HepG2 (cell line): ENCODE measurements at regions not wholly inside any gene's neighbourhood (a gene's known extent, or its start where the extent isn't known, plus 50 kb on each side); places are given as distances from the start of the nearest gene placed in this dataset.

Source experiments
- ATAC-seq: fragments of 200-7000 bp; cut with Tn5 transposase; 3 replicates; pipeline ENCODE4 v1.9.1; 2020; ENCODE audit warnings: mild to moderate bottlenecking, moderate library complexity
- BruUV-seq: library from RNA; stranded (reverse); fragments of 400-500 nt; replicated peaks from 2 replicates; lab custom pipeline; 2021; lab: Mats Ljungman, UMichigan
- CTCF ChIA-PET: fragments of 300-600 bp; formaldehyde crosslinking; extraction: SDS; loops from one replicate; lab custom pipeline; 2021; ENCODE audit warnings: low total read pairs, inconsistent platforms, low intra/inter-chr PET ratio; lab: Yijun Ruan, JAX
- POLR2A ChIA-PET: fragments of 350-600 bp; sonication (Branson Sonifier 250); formaldehyde crosslinking; loops from one replicate; lab custom pipeline; 2020; ENCODE audit warnings: antibody characterized with exemption, inconsistent platforms; lab: Yijun Ruan, JAX
- DNase-seq: peaks from one replicate; pipeline ENCODE4 v3.0.0-alpha.2; 2015; ENCODE audit warnings: low spot score
- FAIRE-seq: peaks from 3 replicates; lab custom pipeline; 2011; peaks lifted over from hg19 to GRCh38; lab: Jason Lieb, UNC
- H2AFZ ChIP-seq: one replicate; pipeline ENCODE4 v1.6.1; 2011; ENCODE audit warnings: low read length, inconsistent platforms
- H3K27ac ChIP-seq: fragments of 300-600 bp; 3 replicates; pipeline ENCODE4 v1.8.0; 2011; ENCODE audit warnings: mixed run types, mild to moderate bottlenecking, mixed read lengths, low read length, inconsistent platforms; ENCODE audit not compliant: insufficient read depth; ENCODE audit errors: extremely low read length
- H3K27me3 ChIP-seq, 2 experiments: fragments of 200-600 bp in 1 of 2; 2 replicates in 1 of 2; 3 replicates in 1 of 2; pipeline versions ENCODE4 v1.6.0 to v1.8.0; 2011; ENCODE audit warnings: low read length in 2 of 2, mild to moderate bottlenecking in 2 of 2, moderate library complexity in 2 of 2, inconsistent platforms in 1 of 2; ENCODE audit not compliant: insufficient read depth in 2 of 2, control insufficient read depth in 1 of 2
- H3K36me3 ChIP-seq, 2 experiments: fragments of 200-600 bp in 1 of 2; replicated peaks in 1 of 2; 2 replicates in 1 of 2; 3 replicates in 1 of 2; pipeline versions ENCODE4 v1.5.1 to v1.8.0; 2011; ENCODE audit warnings: low read length in 2 of 2, inconsistent platforms in 1 of 2; ENCODE audit not compliant: insufficient read depth in 2 of 2, control insufficient read depth in 1 of 2
- H3K4me1 ChIP-seq: 2 replicates; pipeline ENCODE4 v1.5.1; 2012; ENCODE audit warnings: low read length, inconsistent platforms; ENCODE audit not compliant: insufficient read depth
- H3K4me2 ChIP-seq: 2 replicates; pipeline ENCODE4 v1.6.0; 2011; ENCODE audit warnings: low read depth, low read length, inconsistent platforms
- H3K4me3 ChIP-seq, 3 experiments: fragments of 200-600 bp in 1 of 3; sonication (generic), shearing (Covaris generic) in 1 of 3; replicated peaks in 1 of 3; 2 replicates each; pipeline ENCODE4 v1.5.1; 2011 to 2016; ENCODE audit warnings: low read length in 3 of 3, inconsistent platforms in 2 of 3, low read depth in 2 of 3, mild to moderate bottlenecking in 2 of 3, control low read depth in 1 of 3, mixed read lengths in 1 of 3; ENCODE audit not compliant: insufficient read depth in 1 of 3
- H3K79me2 ChIP-seq: one replicate; pipeline ENCODE4 v1.6.1; 2011; ENCODE audit warnings: low read length, inconsistent platforms; ENCODE audit not compliant: insufficient read depth
- H3K9ac ChIP-seq: 2 replicates; pipeline ENCODE4 v1.6.0; 2011; ENCODE audit warnings: mild to moderate bottlenecking, low read depth, low read length, inconsistent platforms; ENCODE audit not compliant: insufficient read depth
- H3K9me3 ChIP-seq: 2 replicates; pipeline ENCODE4 v1.5.1; 2012; ENCODE audit warnings: mild to moderate bottlenecking, low read length
- H4K20me1 ChIP-seq: 2 replicates; pipeline ENCODE4 v1.6.0; 2011; ENCODE audit warnings: inconsistent platforms, mild to moderate bottlenecking, low read length, moderate library complexity; ENCODE audit not compliant: insufficient read depth
- CEBPB ChIP-seq: IDR thresholded peaks from 2 replicates; pipeline ENCODE4 v1.6.1; 2011; ENCODE audit warnings: low read depth, low read length, improper control_type of control experiment, borderline replicate concordance
- DPF2 ChIP-seq: sonication (generic); formaldehyde crosslinking; IDR thresholded peaks from 2 replicates; pipeline ENCODE4 v1.4.0; 2020; ENCODE audit warnings: mild to moderate bottlenecking, low read depth, missing genetic modification reagents, borderline replicate concordance
- JUND ChIP-seq: sonication (generic); formaldehyde crosslinking; IDR thresholded peaks from 2 replicates; pipeline ENCODE4 v1.8.0; 2022; ENCODE audit warnings: mild to moderate bottlenecking, missing genetic modification reagents
- NPAS2 ChIP-seq: sonication (generic); formaldehyde crosslinking; IDR thresholded peaks from 2 replicates; pipeline ENCODE4 v1.8.0; 2022; ENCODE audit warnings: mild to moderate bottlenecking, missing genetic modification reagents, borderline replicate concordance
- SIN3A ChIP-seq: IDR thresholded peaks from 2 replicates; pipeline ENCODE4 v1.6.1; 2011; ENCODE audit warnings: low read depth, mild to moderate bottlenecking, control low read depth, low read length, borderline replicate concordance
- WIZ ChIP-seq: sonication (generic); formaldehyde crosslinking; IDR thresholded peaks from 2 replicates; pipeline ENCODE4 v1.5.1; 2020; ENCODE audit warnings: mild to moderate bottlenecking, missing genetic modification reagents
- ZNF180 ChIP-seq: sonication (generic); formaldehyde crosslinking; IDR thresholded peaks from 2 replicates; pipeline ENCODE4 v1.4.0; 2020; ENCODE audit warnings: low read depth, missing genetic modification reagents, borderline replicate concordance
- ZNF678 ChIP-seq: sonication (generic); formaldehyde crosslinking; IDR thresholded peaks from 2 replicates; pipeline ENCODE4 v1.4.0; 2020; ENCODE audit warnings: mild to moderate bottlenecking, missing genetic modification reagents
- ZNF775 ChIP-seq: sonication (generic); formaldehyde crosslinking; IDR thresholded peaks from 2 replicates; pipeline ENCODE4 v1.4.0; 2020; ENCODE audit warnings: missing genetic modification reagents, mild to moderate bottlenecking, moderate library complexity, borderline replicate concordance
- WGBS: methylation state at CpG from one replicate; pipeline ENCODE4 v1.1.6; 2017; ENCODE audit warnings: low lambda C conversion rate; 5-methylcytosine and 5-hydroxymethylcytosine counted together
- in situ Hi-C: cut with HindIII; loops from 2 replicates; pipeline ENCODE4 v1.10.0; 2017; ENCODE audit warnings: low pct_unique_long_range_greater_than_20kb; ENCODE audit not compliant: extremely low pct_ligation_motif_present
- intact Hi-C: fragments of 100-400 bp; cut with micrococcal nuclease; formaldehyde crosslinking; loops from one replicate; pipeline ENCODE4 v1.10.0; 2022; ENCODE audit not compliant: unreplicated experiment
- TF ChIP-seq, protein P1 (sequence below): sonication (generic); formaldehyde crosslinking; IDR thresholded peaks from 2 replicates; pipeline ENCODE4 v1.4.0; 2020; ENCODE audit warnings: missing genetic modification reagents
- TF ChIP-seq, protein P2 (sequence below): sonication (generic); formaldehyde crosslinking; IDR thresholded peaks from 2 replicates; pipeline ENCODE4 v1.5.1; 2020; ENCODE audit warnings: missing genetic modification reagents, mild to moderate bottlenecking, borderline replicate concordance

DNA sequence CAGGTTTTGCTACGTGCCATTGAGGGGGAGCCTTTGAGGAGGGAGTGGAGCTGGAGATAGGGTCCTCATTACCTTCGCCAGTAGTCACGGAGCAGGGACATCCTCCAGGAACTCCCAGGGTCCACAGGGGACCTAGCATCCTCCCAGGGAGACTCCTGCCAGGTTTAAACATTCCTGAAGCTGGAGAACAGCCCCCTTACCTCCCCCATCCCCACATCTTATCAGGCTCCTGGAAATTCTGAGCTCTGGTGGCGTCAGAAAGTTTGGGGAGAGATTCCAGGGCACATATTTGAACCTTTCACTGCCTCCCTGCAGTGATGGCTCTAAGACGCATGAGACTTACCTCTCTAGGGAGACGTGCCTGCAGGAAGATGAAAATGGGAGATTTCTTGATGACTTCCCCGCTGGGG is 192.3 kb upstream of the GSC start:
- BruUV-seq: no TSS peak
- H3K27me3 ChIP-seq: peaks cover 1 to 29% of the 10 kb centered on the region in 2 experiments; a peak in 3 of 5 replicates
- no peak for FAIRE-seq
- DNase-seq: no peak
- 26% methylated on average over 5 of the region's 7 CpGs for WGBS
- CTCF ChIA-PET: no interaction called here
- H3K79me2 ChIP-seq: no peaks in the 10 kb centered on the region
- no peak overlapping the region for H3K9ac ChIP-seq
- ATAC-seq: no peak
- intact Hi-C loops (no loop called here), in situ Hi-C loops (no loop called here)
- H4K20me1 ChIP-seq: no peaks in the 10 kb centered on the region
- H3K4me3 ChIP-seq: no peak overlapping the region
- H3K27ac ChIP-seq: no peak overlapping the region
- H3K4me1 ChIP-seq: no peaks in the 10 kb centered on the region
- no peaks in the 10 kb centered on the region for H3K36me3 ChIP-seq
- POLR2A ChIA-PET: no interaction called here
- no peak overlapping the region for H2AFZ ChIP-seq
- no peak for TF ChIP-seq DPF2 (CRISPR knock-in tag)
- TF ChIP-seq WIZ: no peak
- TF ChIP-seq SIN3A: no peak
- TF ChIP-seq, protein P1, sequence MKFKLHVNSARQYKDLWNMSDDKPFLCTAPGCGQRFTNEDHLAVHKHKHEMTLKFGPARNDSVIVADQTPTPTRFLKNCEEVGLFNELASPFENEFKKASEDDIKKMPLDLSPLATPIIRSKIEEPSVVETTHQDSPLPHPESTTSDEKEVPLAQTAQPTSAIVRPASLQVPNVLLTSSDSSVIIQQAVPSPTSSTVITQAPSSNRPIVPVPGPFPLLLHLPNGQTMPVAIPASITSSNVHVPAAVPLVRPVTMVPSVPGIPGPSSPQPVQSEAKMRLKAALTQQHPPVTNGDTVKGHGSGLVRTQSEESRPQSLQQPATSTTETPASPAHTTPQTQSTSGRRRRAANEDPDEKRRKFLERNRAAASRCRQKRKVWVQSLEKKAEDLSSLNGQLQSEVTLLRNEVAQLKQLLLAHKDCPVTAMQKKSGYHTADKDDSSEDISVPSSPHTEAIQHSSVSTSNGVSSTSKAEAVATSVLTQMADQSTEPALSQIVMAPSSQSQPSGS (CRISPR knock-in tag): no peak
- TF ChIP-seq CEBPB: no peak
- no peak for TF ChIP-seq ZNF775
- TF ChIP-seq JUND: no peak
- TF ChIP-seq, protein P2, sequence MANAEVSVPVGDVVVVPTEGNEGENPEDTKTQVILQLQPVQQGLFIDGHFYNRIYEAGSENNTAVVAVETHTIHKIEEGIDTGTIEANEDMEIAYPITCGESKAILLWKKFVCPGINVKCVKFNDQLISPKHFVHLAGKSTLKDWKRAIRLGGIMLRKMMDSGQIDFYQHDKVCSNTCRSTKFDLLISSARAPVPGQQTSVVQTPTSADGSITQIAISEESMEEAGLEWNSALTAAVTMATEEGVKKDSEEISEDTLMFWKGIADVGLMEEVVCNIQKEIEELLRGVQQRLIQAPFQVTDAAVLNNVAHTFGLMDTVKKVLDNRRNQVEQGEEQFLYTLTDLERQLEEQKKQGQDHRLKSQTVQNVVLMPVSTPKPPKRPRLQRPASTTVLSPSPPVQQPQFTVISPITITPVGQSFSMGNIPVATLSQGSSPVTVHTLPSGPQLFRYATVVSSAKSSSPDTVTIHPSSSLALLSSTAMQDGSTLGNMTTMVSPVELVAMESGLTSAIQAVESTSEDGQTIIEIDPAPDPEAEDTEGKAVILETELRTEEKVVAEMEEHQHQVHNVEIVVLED (CRISPR knock-in tag): no peak
- no peak for TF ChIP-seq ZNF180 (CRISPR knock-in tag)
- TF ChIP-seq ZNF678: no peak
- TF ChIP-seq NPAS2 (CRISPR knock-in tag): no peak
- H3K9me3 ChIP-seq: no peaks in the 10 kb centered on the region
- H3K4me2 ChIP-seq: no peak overlapping the region
